ENCODE measurements at regions not wholly inside any gene's neighbourhood (a gene's known extent, or its start where the extent isn't known, plus 50 kb on each side); places are given as distances from the start of the nearest gene placed in this dataset.
"Not testable (repeated sequence)": the region's sequence is repeated elsewhere in the genome, so short reads cannot be mapped to it uniquely, and the experiment has no call there.

- DNase-seq: no peak
These were observed 357.4 kb downstream of the RND3 start for GRCh38 chr2:150129921-150130575.

GRCh38 chr2:150127995-150128394 lies 359.5 kb downstream of the RND3 start:
- no peak for DNase-seq

- DNase-seq: no peak
These were observed 360.0 kb downstream of the RND3 start for GRCh38 chr2:150127346-150127990.

DNA sequence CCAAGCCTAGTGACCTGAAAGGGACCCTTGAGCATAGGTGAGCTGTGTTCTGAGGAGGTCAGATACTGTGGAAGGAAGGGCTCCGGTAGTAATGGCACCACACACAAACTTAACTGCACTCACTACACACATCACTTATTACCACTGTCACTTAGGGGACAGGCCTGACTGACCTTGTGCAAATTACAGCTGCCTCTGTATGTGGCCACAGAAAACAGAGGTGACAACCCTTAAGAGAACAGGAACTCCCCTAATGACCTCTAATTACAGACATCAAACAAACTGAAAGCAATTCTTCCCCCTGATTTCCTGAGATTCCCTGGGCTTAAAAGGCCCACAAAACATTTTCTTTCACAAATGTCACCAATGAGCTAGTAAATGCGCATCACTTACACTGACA lies 360.6 kb downstream of the RND3 start:
- no peak for DNase-seq

- no peak for DNase-seq
These were observed 361.2 kb downstream of the RND3 start for GRCh38 chr2:150126143-150126740.

- DNase-seq: no peak
These were observed 361.8 kb downstream of the RND3 start for GRCh38 chr2:150125708-150126107.

GRCh38 chr2:150125188-150125587 lies 362.3 kb downstream of the RND3 start:
- no peak for DNase-seq

DNA sequence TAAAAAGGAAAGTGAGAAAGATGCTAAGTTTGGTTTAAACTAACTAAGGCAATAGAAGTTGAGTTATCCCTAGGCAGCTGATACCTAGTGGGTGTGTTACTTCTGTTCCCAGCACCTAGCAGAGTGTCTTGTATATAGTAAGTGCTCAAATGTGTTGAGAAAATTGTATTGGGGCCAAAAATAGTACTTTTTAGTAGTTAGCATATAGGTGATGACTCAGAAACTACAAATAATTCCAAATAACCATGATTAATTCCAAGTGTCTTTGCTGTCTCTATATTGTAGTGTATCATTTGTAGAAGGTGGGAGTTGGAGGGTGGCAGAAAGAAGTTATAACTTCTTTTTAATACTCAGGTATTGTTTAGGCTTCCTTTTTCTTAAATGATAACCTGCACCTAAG lies 362.7 kb downstream of the RND3 start:
- DNase-seq: no peak

GRCh38 chr2:150122871-150123613 lies 364.4 kb downstream of the RND3 start:
- DNase-seq: no peak

GRCh38 chr2:150122156-150122555 lies 365.3 kb downstream of the RND3 start:
- no peak for DNase-seq

GRCh38 chr2:150120326-150120955 lies 367.0 kb downstream of the RND3 start:
- no peak for DNase-seq

DNA sequence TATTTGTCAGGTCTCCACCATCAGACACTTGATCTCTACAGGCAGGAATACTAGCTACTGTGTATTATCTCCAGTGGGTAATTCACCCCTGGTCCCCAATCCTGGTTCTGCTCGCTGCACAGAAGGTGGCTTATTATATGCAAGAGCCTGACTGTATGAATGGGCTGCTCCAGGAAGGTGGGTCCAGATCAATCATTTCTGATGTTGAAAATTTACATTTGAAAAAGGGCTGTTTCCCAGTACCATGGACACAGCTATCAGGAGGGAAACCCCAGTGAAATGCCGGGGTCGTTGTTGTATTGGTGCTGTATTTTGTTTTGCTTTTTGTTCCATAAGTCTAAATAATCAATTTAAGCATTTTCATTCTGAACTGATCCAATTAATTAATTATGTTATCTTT lies 367.6 kb downstream of the RND3 start:
- no peak for DNase-seq

DNA sequence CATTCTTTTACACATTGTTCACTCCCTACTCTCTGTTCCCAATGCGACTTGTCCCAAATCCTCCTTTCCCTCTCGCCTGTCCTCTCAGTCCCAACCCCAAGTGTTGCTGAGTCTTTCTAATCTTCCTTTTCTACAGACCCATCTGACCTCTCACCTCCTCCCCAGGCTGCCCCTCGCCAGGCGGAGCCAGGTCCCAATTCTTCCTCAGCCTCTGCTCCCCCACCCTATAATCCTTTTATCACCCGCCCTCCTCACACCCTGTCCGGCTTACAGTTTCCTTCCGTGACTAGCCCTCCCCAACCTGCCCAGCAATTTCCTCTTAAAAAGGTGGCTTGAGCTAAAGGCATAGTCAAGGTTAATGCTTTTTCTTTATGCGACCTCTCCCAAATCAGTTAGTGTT lies 373.4 kb downstream of the RND3 start:
- DNase-seq: not testable (repeated sequence)

DNA sequence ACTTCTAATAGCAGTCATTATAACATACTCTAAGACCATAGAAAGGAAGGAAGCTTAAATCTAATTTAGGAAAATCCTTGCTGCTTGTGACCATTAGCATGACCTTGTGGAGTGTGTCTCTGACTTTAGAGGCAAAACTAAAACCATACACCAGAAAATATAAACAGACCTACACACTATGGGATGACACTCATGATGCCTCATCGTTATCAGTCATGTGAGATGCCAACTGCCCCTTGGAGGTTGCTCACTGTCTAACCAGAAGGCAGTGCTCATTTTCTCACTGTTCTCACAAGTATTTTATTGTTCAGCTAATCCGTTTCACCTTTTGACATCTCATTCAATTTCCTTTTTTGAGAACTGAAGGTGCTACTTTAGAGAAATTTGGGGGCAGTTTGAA lies 376.9 kb downstream of the RND3 start:
- DNase-seq: no peak

GRCh38 chr2:150109912-150110311 lies 377.6 kb downstream of the RND3 start:
- no peak for DNase-seq

GRCh38 chr2:150109028-150109427 lies 378.4 kb downstream of the RND3 start:
- DNase-seq: no peak

GRCh38 chr2:150107816-150108215 lies 379.7 kb downstream of the RND3 start:
- no peak for DNase-seq

- DNase-seq: no peak
These were observed 380.3 kb downstream of the RND3 start for GRCh38 chr2:150107170-150107569.

- DNase-seq: peak; percentile 4 to 39
These were observed 385.5 kb downstream of the RND3 start for GRCh38 chr2:150101947-150102346.

- DNase-seq: no peak
These were observed 386.6 kb downstream of the RND3 start for GRCh38 chr2:150100834-150101233.

- DNase-seq: no peak
These were observed 387.1 kb downstream of the RND3 start for GRCh38 chr2:150100336-150100735.

- no peak for DNase-seq
These were observed 387.7 kb downstream of the RND3 start for GRCh38 chr2:150099805-150100204.

GRCh38 chr2:150097901-150098531 lies 389.5 kb downstream of the RND3 start:
- no peak for DNase-seq
